HG03342 (cell line): ENCODE measurements at regions not wholly inside any gene's neighbourhood (a gene's known extent, or its start where the extent isn't known, plus 50 kb on each side); places are given as distances from the start of the nearest gene placed in this dataset.

Experiments used
- ATAC-seq: cut with Tn5 transposase; IDR thresholded peaks from one replicate; pipeline ENCODE4 v1.9.1; 2021; ENCODE audit warnings: mild to moderate bottlenecking, moderate library complexity; ENCODE audit not compliant: unreplicated experiment

GRCh38 chr2:152890736-152891135 lies 172.3 kb downstream of the ARL6IP6 start:
- ATAC-seq = no peak

- no peak for ATAC-seq
These were observed 165.6 kb downstream of the ARL6IP6 start for GRCh38 chr2:152883951-152884487.

GRCh38 chr2:152881527-152881926 lies 163.1 kb downstream of the ARL6IP6 start:
- ATAC-seq = no peak

GRCh38 chr2:152879275-152879674 lies 160.9 kb downstream of the ARL6IP6 start:
- ATAC-seq = no peak

- ATAC-seq = no peak
These were observed 157.6 kb downstream of the ARL6IP6 start for GRCh38 chr2:152875701-152876695.

- no peak for ATAC-seq
These were observed 156.5 kb downstream of the ARL6IP6 start for GRCh38 chr2:152874955-152875354.

- ATAC-seq = no peak
These were observed 151.8 kb downstream of the ARL6IP6 start for GRCh38 chr2:152870239-152870638.

- ATAC-seq = no peak
These were observed 149.0 kb downstream of the ARL6IP6 start for GRCh38 chr2:152867397-152867796.

GRCh38 chr2:152864601-152865149 lies 146.3 kb downstream of the ARL6IP6 start:
- ATAC-seq = no peak

GRCh38 chr2:152863826-152864225 lies 145.4 kb downstream of the ARL6IP6 start:
- ATAC-seq = no peak

GRCh38 chr2:152861349-152861942 lies 143.0 kb downstream of the ARL6IP6 start:
- ATAC-seq = peak; percentile 84

- ATAC-seq = no peak
These were observed 140.3 kb downstream of the ARL6IP6 start for GRCh38 chr2:152858594-152859265.

- ATAC-seq = no peak
These were observed 128.5 kb downstream of the ARL6IP6 start for GRCh38 chr2:152846697-152847470.

- no peak for ATAC-seq
These were observed 117.3 kb downstream of the ARL6IP6 start for GRCh38 chr2:152835674-152836073.

GRCh38 chr2:152827944-152828343 lies 109.5 kb downstream of the ARL6IP6 start:
- ATAC-seq = no peak

GRCh38 chr2:152826581-152827279 lies 108.3 kb downstream of the ARL6IP6 start:
- ATAC-seq = no peak

GRCh38 chr2:152825834-152826233 lies 107.4 kb downstream of the ARL6IP6 start:
- ATAC-seq = no peak

- ATAC-seq = no peak
These were observed 105.5 kb downstream of the ARL6IP6 start for GRCh38 chr2:152823905-152824304.

GRCh38 chr2:152822676-152823075 lies 104.3 kb downstream of the ARL6IP6 start:
- ATAC-seq = no peak

- ATAC-seq = no peak
These were observed 101.6 kb downstream of the ARL6IP6 start for GRCh38 chr2:152820048-152820447.
